Glomerular visceral epithelial cell (primary cell): ENCODE measurements at regions not wholly inside any gene's neighbourhood (a gene's known extent, or its start where the extent isn't known, plus 50 kb on each side); places are given as distances from the start of the nearest gene placed in this dataset.

Experiments used
- DNase-seq: peaks from one replicate; pipeline ENCODE4 v3.0.0-alpha.2; 2016; ENCODE audit errors: extremely low spot score

DNA sequence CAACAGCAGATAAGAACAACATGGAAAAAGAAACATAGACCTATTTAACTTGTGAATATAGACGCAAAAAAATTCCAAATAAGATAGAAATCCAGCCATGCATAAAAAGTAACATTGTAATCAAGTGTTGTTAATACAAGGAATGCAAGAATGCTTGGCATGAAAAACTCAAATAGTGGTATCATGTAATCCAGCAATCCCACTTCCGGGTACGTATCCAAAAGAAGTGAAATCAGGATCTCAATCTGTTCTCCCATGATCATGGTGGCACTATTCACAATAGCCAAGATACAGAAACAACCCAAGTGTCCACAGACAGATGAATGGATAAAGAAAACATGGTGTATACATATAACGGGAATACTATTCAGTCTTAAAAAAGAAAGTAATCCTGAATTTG lies 437.4 kb downstream of the ARHGEF28 start:
- DNase-seq: no peak

DNA sequence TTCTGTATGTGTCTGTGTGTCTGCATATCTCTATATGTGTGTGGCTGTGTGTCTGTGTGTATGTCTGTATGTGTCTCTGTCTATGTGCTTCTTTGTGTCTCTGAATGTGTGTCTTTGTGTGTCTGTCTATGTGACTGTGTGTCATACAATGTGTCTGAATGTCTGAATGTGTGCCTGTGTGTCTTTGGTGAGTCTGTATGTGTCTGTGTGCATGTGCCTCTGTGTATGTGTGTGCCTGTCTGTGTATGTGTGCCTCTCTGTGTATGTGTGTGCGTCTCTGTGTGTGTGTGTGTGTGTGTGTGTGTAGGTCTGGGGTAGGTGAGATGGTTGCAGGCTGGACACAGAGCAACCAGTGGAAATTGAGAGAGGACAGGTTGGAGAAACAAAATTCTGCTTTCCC lies 435.3 kb downstream of the ARHGEF28 start:
- no peak for DNase-seq

DNA sequence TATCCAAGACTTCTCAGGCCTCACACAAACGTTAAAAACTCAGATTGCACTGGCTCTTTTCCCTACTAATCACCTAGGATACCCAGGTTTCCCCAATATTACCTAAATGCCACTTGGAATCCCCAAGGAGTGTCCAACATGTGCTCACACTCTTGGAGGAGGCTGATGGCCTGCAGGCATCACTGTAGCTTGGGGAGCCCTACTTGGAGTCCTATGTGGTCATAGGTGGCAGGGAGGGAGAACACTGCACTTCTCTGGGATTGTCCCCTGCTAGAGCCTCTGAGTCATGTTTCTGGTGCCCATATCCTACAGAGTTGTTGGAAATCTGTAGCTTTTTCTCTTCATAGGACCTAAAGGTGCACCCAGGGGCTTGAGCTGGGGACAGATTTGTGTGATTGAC lies 433.7 kb downstream of the ARHGEF28 start:
- DNase-seq: no peak

DNA sequence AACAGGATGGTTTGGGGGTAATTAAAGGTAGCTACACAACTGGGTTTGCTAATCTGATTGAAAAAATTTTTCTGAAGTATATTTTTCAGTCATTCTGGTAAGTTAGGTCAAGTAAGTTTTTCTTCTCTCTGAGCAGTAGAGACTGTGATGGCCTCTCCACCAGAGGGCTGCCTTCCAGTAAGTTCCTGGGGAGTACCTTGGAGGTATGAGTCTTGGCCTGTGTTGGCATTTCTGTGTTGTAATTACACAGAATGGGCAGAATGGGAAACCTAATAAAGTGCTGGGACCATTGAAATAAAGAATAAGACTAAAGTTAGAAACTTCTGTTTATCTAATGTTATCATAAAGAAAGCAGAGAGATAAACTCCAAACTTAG lies 430.8 kb downstream of the ARHGEF28 start:
- DNase-seq: peak; percentile 41

DNA sequence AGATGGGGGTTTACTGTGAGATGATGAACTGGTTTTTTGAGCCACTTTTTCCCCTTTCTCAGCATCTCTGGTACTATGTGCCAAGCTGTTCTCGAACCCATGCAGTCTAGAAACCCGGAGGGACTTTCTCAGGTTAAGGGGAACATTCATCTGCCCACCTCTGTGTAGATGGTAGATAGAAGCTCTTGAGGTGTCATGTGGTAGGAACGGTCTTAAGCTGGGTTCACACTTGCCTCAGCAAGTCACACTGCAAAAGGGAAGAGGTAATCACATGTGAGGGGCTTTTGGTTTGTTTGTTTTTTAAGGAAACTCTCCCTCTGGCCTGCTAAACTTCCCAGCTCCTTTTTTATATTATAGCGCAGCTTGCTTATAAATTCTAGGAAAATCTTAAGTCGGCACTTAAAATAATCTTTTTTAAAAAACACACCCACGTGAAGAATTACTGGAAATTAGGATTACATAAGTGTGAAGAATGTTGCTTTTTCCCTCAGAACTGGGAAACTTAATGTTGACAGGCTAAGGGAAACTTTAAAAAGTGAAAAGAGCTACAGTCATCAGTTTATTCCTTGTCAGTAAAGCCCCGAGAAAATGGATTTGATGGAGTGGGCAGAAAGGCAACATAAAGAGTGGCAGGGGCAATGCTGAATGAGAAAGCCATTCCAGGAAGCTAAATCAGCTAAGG lies 430.3 kb downstream of the ARHGEF28 start:
- no peak for DNase-seq

DNA sequence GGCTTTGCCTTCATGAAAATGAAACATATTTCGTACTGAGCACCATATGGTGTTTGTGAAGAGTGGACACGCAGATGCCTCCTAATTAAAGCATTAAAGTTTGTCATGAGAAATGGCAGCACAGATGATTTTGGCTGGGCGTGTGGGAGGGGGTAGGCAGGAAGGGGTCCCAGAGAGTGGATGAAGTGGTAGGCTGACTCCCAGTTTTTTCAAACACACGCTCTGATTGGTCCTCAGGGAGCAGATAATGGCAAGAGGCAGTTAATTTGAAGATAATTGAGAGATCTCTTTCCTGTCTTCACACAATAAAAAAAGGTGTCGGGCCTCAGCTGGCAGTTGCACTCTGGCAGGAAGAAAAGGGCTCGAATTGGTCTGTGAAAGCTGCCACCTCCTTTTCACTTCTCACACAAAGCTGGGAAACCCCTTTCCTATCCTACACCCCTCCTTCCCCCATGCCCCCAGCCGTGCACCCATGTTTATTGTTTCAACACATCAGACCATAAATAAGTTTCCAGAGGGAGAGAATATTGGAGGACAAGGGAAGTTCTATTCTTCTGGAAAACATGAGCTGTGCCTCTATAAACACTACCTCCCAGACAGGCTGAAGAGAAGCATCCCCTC lies 429.6 kb downstream of the ARHGEF28 start:
- DNase-seq: no peak

DNA sequence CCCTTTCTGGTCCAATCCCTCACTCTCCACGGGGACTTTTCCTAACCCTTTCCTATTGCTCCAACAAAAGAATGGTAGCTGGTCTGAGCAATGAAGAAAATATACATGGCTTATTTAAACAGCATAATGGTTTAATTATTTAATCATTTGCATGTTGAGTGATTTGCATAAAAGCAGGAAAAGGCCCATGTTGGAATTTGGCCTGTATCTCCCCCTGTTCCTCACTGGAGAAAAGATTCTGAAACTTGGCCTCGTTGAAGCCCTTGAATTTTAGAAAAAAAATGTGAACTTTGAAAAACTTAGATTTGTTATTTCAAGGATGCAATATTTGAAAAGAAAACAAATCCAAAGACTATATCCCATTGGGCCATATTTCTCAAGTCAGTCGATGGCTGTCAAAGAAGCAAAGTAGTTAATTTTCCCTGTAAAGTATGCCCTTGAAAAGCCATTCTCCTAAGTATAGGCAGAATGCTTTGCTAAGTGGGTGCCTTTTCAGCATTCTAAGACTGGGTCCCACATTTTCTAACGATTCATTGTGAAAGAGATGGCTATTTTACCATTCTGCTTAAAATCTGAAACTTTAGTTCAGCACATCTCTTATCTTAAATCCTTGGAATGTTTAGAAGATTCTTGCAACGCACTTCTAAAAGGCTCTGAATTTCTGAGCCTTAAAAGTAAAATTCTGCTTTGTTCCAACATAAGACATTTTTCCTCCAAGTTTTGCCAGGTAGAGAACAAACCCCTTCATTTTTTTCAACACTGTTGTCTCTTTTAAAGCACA lies 428.8 kb downstream of the ARHGEF28 start:
- no peak for DNase-seq

DNA sequence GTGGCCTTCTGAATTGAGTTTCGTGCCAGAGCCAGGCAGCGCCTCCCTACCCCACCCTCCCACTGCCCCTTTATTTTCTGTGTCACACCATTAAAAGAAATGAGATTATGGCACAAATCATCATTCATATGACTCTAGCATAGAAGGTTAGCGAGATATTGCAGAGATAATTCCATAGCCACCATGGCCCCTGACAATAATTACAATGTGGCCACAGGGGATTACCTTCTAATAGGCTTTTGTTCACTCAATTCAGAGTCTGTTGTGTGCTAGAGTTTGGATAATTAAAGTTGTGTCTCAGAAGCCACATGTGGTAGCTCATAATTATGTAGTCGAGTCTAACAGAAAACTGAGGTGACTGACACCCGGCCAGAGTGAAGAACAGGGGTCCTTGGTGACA lies 428.1 kb downstream of the ARHGEF28 start:
- DNase-seq: no peak

DNA sequence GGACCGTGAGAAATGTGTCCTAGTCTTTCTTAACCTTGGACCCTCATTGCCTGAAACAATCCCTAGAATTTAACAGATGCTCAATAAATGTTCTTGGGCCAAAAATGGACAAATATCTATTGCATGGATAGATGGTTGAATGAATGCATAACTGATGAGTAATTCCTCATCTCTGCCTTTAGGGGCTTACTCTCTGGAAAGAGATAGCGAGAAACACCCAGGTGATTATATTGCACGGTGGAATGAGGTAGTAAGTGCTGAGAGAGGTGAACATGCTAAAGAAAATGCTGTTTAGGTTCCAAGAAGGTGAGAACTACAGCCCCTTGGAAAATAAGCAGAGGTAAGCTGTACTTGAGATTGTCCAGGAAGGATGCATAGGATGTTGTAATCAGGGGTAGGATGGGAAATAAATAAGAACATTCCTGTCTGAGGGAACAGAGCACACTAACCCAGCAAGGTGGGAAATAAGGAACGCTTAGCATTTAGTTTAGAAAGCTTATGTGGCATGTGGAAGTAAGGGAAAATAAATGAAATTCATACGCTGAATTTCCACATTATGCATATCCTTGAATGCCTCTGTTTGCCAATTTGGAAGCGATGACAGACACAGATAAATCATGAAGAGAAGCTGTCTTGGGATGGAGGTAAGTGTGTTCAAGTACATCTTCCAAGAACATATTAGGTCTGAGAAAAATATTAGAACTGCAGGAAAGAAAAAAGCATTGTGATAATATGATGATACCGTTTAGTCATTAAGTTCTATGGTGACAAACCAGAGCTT lies 426.6 kb downstream of the ARHGEF28 start:
- DNase-seq: no peak

DNA sequence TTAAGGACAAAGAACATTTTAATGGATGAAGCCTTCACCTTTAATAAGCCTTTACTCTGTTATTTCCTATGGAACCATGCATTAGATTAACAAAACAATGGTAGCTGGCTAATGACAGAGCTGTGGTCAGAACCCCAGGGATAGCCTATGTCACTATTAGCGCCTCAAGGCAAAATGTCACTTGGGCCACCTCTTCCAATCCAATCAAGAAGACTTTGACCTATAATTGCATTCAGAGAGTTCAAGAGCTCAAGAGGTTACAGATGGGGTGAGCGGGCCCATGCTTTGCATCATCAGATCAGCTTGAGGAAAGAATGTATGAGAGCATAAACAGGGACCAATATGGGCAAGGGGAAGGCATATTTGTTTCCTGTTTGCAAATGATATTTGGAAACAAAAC lies 425.1 kb downstream of the ARHGEF28 start:
- DNase-seq: no peak

DNA sequence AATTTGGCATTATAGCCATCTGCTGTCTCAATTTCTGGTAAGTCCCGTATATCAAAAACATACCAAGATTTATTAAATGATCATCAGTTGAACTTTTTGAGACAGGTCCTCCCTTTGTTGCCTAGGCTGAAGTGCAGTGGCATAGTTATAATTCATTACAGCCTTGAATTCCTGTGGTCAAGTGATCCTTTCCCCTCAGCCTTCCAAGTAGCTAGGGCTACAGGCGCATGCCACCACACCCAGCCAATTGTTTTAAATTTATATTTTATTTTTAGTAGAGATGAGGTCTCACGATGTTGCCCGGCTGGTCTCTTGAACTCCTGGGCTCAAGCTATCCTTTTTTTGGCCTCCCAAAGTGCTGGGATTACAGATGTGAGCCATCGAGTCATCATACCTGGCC lies 418.9 kb downstream of the ARHGEF28 start:
- peak; percentile 13 for DNase-seq

DNA sequence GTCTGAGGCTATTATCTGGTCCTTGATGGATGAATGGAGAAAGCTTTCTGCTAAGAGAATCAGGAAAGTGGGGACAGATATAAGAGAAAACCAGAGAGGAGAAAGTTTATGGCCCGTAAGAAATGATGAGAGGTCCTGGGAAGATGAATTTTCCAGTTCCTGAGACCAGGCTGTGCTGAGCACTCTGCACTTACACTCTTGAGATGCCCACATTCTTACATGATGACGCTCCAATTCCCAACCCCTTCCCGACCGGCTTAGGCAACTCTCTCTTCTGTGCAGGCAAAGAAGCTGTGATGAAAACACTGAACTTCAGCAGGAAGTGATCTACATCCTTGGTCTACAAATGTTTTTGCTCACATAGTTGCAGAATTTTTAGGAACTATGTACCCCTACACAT lies 417.0 kb downstream of the ARHGEF28 start:
- peak; percentile 84 for DNase-seq

DNA sequence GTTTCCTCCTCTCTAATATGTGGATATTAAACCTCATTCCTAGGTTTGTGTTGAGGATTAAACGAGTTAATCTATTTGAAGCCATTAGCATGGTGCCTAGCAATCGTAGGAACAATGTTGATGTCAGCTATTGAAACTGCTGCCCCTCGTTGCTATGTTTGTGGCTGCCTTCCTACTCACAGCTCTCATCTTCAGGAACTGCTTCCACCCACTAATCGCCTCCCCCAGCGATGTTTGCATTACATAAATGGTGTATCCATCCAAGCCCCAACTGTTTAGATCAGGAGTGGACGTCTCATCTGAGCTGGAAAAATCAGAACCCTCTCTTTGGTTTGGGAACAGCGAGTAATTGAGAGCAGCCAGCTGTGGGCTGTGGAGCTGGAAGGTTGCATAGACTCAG lies 416.6 kb downstream of the ARHGEF28 start:
- no peak for DNase-seq

DNA sequence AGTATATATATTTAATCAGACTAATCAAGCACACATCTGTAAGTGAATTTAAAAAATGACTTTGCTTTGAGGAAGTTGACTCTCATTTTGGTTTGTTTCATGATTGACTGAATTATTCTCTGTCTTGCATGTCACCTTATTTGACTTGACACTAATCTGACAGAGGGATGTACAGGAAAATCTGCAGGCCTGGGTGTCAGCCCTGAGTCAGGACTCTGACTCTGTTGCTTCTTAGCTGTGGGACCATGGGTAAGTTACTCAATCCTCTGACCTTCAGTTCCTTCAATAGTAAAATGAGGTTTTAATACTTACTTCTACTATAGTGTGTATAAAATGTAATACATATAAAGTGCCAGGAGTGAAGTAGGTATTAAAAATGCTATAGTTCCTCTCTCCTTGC lies 415.9 kb downstream of the ARHGEF28 start:
- no peak for DNase-seq

DNA sequence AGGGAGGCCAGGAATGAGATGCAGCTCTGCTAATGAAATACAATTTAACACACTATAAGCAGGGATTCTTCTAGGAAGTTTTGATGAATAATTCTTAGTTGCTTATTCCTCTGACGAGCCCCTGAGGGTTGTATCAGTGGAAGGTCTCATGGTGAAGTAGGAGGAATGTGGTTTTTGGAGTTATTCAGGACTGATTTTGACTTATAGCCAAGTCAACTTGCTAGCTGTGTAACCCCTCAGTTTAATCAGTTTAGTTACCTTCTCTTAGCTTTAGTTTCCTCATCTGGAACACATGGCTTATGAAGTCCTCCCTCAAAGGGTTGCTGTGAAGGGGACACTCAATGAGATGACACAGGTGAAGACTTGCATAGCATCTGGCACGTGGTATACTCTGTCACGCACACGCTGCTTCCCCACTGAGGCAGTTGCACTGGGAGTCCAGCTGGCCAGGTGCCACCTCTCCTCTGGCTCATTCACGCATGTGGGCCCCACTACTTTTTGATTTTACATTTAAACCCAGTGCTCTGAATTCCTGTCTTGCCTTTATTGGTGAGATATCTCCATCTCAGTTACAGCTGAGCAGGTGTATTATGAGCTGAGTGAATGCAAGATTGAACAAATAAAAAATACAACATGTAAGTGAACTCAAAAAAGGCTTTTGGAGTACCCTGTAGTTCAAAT lies 415.0 kb downstream of the ARHGEF28 start:
- no peak for DNase-seq

DNA sequence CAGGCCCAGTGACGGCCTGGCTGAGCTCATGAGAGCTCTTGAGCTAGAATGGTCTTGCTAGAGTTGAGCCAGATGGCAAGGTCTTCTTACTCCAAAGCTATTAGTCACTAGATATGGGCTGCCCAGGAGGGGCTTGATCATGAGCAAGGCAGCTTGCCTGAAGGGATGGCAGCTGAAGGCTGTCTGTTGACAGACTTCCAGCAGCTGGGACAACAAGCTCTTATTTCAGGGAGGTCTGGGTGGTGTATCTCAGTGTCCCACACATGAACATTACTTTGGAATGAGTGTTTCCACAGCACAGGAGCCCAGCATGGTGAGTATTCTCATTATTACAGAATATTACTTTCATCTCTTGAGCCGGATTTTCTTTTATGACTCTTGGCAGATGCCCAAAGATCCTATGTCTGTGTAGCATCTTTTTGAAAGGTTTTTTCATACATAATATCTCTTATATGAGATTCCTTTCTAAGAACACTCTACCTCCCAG lies 414.1 kb downstream of the ARHGEF28 start:
- DNase-seq: peak; percentile 61

DNA sequence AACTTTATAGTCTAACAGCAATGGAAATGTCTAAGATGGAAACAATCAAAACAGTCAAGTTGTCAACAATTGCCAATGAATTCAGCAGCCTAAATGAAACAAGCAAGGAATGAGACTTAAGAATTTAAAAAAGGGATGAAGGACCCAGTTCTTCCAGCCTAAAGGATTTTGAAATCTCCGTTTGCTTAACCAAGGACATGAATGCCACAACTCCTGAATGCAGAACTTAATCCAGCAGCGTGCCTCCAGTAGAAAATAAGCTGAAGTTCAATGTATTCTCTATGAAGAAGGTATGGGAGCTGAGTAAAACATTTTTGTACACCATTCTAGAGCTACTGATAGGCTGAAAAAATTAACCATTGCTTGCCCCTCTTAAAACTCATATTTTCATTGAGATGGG lies 411.3 kb downstream of the ARHGEF28 start:
- no peak for DNase-seq

DNA sequence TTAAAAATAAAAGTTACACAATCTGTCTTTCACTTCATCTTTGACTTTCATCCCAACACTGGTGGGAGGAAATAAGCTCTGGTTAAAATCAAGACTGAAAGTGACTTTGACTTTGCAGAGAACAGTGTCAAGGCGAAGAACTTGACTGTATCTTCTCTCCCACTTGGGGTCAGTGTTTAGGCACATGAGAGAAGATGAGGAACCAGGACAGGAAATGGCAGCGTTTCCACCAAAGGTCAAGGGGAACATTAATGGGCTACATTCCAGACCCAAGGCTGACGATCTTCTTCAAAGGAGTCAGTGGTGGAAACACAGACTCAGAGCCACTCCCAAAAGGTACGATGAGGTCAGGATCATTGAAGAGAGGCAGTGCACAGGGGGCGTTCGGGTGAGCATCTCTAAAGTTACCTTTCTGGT lies 409.5 kb downstream of the ARHGEF28 start:
- DNase-seq: peak; percentile 59

DNA sequence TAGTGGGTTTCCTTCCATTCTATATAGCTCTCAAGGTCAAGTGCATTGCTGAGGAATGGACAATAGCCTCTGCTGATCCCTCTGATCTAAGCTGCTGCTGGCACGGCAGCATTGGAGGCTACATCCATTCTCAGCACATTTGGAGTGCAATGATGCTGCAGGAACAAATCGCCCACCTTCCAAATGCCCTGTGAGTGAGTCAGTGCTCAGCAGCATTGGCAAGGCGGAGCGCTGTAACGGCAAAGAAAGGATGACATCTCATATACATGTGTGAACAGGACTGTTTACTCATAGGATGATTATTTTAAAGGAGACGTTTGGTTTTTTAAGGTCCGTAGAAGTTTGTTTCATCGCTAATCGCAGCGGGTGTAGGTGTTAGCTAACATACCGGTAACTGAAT lies 408.7 kb downstream of the ARHGEF28 start:
- peak; percentile 79 for DNase-seq

DNA sequence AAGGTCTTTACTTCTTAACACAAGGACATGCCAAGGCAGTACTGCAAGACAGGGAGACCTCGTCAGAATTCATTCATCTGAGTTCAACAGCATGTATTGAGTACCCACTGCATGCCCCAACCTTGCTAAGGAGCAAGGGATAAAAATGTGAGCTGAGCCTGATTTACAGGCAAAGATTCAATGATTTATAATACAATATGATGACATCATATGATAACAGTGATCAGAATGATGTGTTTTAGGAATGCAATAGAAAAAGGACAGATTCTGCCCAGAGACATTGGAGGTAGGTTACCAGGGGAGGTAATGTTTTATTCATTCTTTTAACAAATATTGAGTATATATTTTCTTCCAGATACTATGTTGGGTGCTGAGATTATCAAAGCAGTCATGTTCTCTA lies 406.6 kb downstream of the ARHGEF28 start:
- no peak for DNase-seq

DNA sequence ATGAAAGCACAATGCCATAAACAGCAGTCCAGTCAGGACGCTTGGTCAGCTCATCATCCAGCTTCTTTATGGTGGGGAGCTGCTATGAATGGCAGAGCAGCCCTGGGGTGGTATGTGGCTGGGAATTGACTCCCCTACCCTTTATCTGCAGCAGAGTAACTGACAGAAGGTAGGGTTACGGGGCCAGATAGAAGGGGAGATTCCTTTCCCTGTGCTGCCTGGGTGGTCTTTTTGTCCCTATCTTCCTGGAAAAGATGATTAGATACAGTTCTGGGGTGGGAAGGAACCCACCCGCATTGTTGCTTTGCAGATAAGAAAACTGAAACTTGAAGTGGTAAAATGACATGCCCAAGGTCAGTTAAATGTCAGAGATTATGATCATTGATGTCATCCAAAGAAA lies 405.5 kb downstream of the ARHGEF28 start:
- DNase-seq: no peak

DNA sequence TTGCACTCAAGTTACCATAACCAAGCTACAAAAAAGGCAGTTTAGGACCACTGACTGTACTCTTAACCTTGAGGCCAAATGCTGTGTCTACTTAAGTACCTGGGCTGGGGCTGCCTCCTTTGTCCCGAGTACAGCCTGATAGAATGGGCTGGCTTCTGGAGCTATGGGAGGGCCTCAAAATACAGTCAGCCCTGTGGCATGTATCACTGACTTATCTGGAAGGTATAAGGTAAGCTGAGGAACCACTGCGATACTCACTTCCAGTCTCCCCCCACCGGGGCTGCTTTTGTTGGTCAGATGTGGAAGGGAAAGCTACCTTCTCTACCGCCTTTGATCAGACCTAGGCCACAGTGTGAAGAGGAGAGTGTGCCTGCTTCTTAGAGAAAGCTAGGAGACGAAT lies 404.8 kb downstream of the ARHGEF28 start:
- no peak for DNase-seq
